Smooth muscle cell (in vitro differentiated cells): ENCODE measurements at regions not wholly inside any gene's neighbourhood (a gene's known extent, or its start where the extent isn't known, plus 50 kb on each side); places are given as distances from the start of the nearest gene placed in this dataset.
A peak's percentile ranks its signal among the peaks of the same experiment; 100 is the strongest.

Experiments
- DNase-seq: peaks from one replicate; lab custom pipeline; 2025; ENCODE audit not compliant: unreplicated experiment; lab: John Stamatoyannopoulos, UW
- H2AFZ ChIP-seq: fragments of 200-600 bp; sonication (generic); 2 replicates; pipeline ENCODE4 v1.6.0; 2016; ENCODE audit warnings: antibody characterized with exemption, low read depth, mild to moderate bottlenecking
- H3F3A ChIP-seq: fragments of 200-600 bp; sonication (generic); 2 replicates; pipeline ENCODE4 v1.6.0; 2017; ENCODE audit warnings: antibody characterized with exemption, low read depth
- H3K27ac ChIP-seq: fragments of 200-600 bp; sonication (generic); 2 replicates; pipeline ENCODE4 v1.5.1; 2016; ENCODE audit warnings: low read depth, mild to moderate bottlenecking
- H3K27me3 ChIP-seq: fragments of 200-600 bp; sonication (generic); 2 replicates; pipeline ENCODE4 v1.6.1; 2016; ENCODE audit warnings: low read depth, mild to moderate bottlenecking
- H3K36me3 ChIP-seq: fragments of 200-600 bp; sonication (generic); 2 replicates; pipeline ENCODE4 v1.5.1; 2016; ENCODE audit warnings: low read depth
- H3K4me1 ChIP-seq: fragments of 200-600 bp; sonication (generic); 2 replicates; pipeline ENCODE4 v1.5.1; 2016; ENCODE audit warnings: low read depth
- H3K4me2 ChIP-seq: fragments of 200-600 bp; sonication (generic); 2 replicates; pipeline ENCODE4 v1.6.0; 2016; ENCODE audit warnings: mild to moderate bottlenecking
- H3K4me3 ChIP-seq: fragments of 200-600 bp; sonication (generic); 2 replicates; pipeline ENCODE4 v1.5.1; 2016; ENCODE audit warnings: mild to moderate bottlenecking
- H3K79me2 ChIP-seq: fragments of 200-600 bp; sonication (generic); 2 replicates; pipeline ENCODE4 v1.6.0; 2016; ENCODE audit warnings: low read depth, mild to moderate bottlenecking
- H3K9ac ChIP-seq: fragments of 200-600 bp; sonication (generic); 2 replicates; pipeline ENCODE4 v1.6.0; 2016; ENCODE audit warnings: low read depth
- H3K9me3 ChIP-seq: fragments of 200-600 bp; sonication (generic); replicated peaks from 2 replicates; pipeline ENCODE4 v1.5.1; 2016; ENCODE audit warnings: low read depth
- H4K20me1 ChIP-seq: fragments of 200-600 bp; sonication (generic); 2 replicates; pipeline ENCODE4 v1.6.0; 2016; ENCODE audit warnings: low read depth
- CTCF ChIP-seq: fragments of 200-600 bp; sonication (generic); IDR thresholded peaks from 2 replicates; pipeline ENCODE4 v1.5.1; 2017; ENCODE audit warnings: borderline replicate concordance, mild to moderate bottlenecking, antibody characterized with exemption; ENCODE audit not compliant: insufficient read depth, poor library complexity, severe bottlenecking
- WGBS: methylation state at CpG from one replicate; pipeline ENCODE4 v1.1.7; 2016; ENCODE audit warnings: low lambda C conversion rate; 5-methylcytosine and 5-hydroxymethylcytosine counted together

GRCh38 chr11:134008634-134009071, 51.9 kb upstream of the IGSF9B start:
- Histone ChIP-seq H4K20me1 (no peaks in the 10 kb centered on the region), H3F3A (no peaks in the 10 kb centered on the region), H3K4me2 (no peak overlapping the region), H3K36me3 (no peaks in the 10 kb centered on the region), H3K27me3 (peaks cover 15% of the 10 kb centered on the region), H3K4me1 (no peaks in the 10 kb centered on the region), H3K27ac (no peak overlapping the region), H2AFZ (no peak overlapping the region), H3K79me2 (no peaks in the 10 kb centered on the region), H3K9ac (no peak overlapping the region), H3K9me3 (no peaks in the 10 kb centered on the region), H3K4me3 (no peak overlapping the region)
- no peak for TF ChIP-seq CTCF
- WGBS: 37% methylated on average over 4 of the region's 4 CpGs
- DNase-seq: no peak

- Histone ChIP-seq H3K27ac (no peak overlapping the region), H4K20me1 (no peaks in the 10 kb centered on the region), H3K36me3 (no peaks in the 10 kb centered on the region), H3K4me2 (no peak overlapping the region), H3K9me3 (no peaks in the 10 kb centered on the region), H3K4me3 (no peak overlapping the region), H3K27me3 (peaks cover 29% of the 10 kb centered on the region), H3K9ac (no peak overlapping the region), H2AFZ (no peak overlapping the region), H3K79me2 (no peaks in the 10 kb centered on the region), H3F3A (no peaks in the 10 kb centered on the region), H3K4me1 (no peaks in the 10 kb centered on the region)
- no peak for TF ChIP-seq CTCF
- no peak for DNase-seq
- WGBS: 94% methylated on average over 4 of the region's 4 CpGs
Observed at GRCh38 chr11:134013518-134013917, 55.4 kb upstream of the JAM3 start.

- no peaks in the 10 kb centered on the region for H3K36me3 ChIP-seq
- DNase-seq: no peak
- H3K79me2 ChIP-seq: no peaks in the 10 kb centered on the region
- peaks cover 33% of the 10 kb centered on the region for H3K27me3 ChIP-seq
- peak; percentile 37 for TF ChIP-seq CTCF
- no peak overlapping the region for H3K9ac ChIP-seq
- H4K20me1 ChIP-seq: no peaks in the 10 kb centered on the region
- H3K4me3 ChIP-seq: no peak overlapping the region
- no peaks in the 10 kb centered on the region for H3K9me3 ChIP-seq
- H3F3A ChIP-seq: no peaks in the 10 kb centered on the region
- WGBS: 79% methylated on average over 5 of the region's 5 CpGs
- no peak overlapping the region for H2AFZ ChIP-seq
- H3K27ac ChIP-seq: no peak overlapping the region
- no peak overlapping the region for H3K4me2 ChIP-seq
- no peaks in the 10 kb centered on the region for H3K4me1 ChIP-seq
Observed at GRCh38 chr11:134014511-134014910, 54.4 kb upstream of the JAM3 start.

GRCh38 chr11:134015556-134015955, 53.3 kb upstream of the JAM3 start:
- no peak overlapping the region for H3K4me3 ChIP-seq
- WGBS: 89% methylated on average over 5 of the region's 5 CpGs
- no peak overlapping the region for H3K27ac ChIP-seq
- TF ChIP-seq CTCF: no peak
- H3F3A ChIP-seq: no peaks in the 10 kb centered on the region
- DNase-seq: no peak
- no peak overlapping the region for H2AFZ ChIP-seq
- no peaks in the 10 kb centered on the region for H4K20me1 ChIP-seq
- H3K4me1 ChIP-seq: no peaks in the 10 kb centered on the region
- H3K9me3 ChIP-seq: no peaks in the 10 kb centered on the region
- no peak overlapping the region for H3K9ac ChIP-seq
- no peaks in the 10 kb centered on the region for H3K79me2 ChIP-seq
- H3K27me3 ChIP-seq: peaks cover 33% of the 10 kb centered on the region
- H3K4me2 ChIP-seq: no peak overlapping the region
- no peaks in the 10 kb centered on the region for H3K36me3 ChIP-seq
